GM12878 (cell line): ENCODE measurements at regions not wholly inside any gene's neighbourhood (a gene's known extent, or its start where the extent isn't known, plus 50 kb on each side); places are given as distances from the start of the nearest gene placed in this dataset.
A peak's percentile ranks its signal among the peaks of the same experiment; 100 is the strongest.

Source experiments
- ATAC-seq: fragments of 200-7000 bp; cut with Tn5 transposase; 3 replicates; pipeline ENCODE4 v1.9.1; 2020; ENCODE audit warnings: mild to moderate bottlenecking, moderate library complexity
- BruUV-seq: library from RNA; stranded (reverse); fragments of 400-500 nt; replicated peaks from 2 replicates; lab custom pipeline; 2021; lab: Mats Ljungman, UMichigan
- CTCF ChIA-PET: fragments of 300-600 bp; sonication (Branson Sonifier 250); formaldehyde crosslinking; extraction: SDS; loops from one replicate; lab custom pipeline; 2021; ENCODE audit warnings: inconsistent platforms; lab: Yijun Ruan, JAX
- POLR2A ChIA-PET: fragments of 350-600 bp; formaldehyde crosslinking; extraction: SDS; loops from one replicate; lab custom pipeline; 2021; ENCODE audit warnings: inconsistent platforms; lab: Charles Lee
- RAD21 ChIA-PET: fragments of 300-600 bp; sonication (Branson Sonifier 250); formaldehyde crosslinking; loops from one replicate; lab custom pipeline; 2023; ENCODE audit warnings: antibody characterized with exemption; ENCODE audit not compliant: unreplicated experiment; lab: Charles Lee
- SMC1A ChIA-PET: fragments of 300-600 bp; sonication (Branson Sonifier 250); formaldehyde crosslinking; loops from one replicate; lab custom pipeline; 2023; ENCODE audit not compliant: unreplicated experiment, uncharacterized antibody; lab: Charles Lee
- DNase-seq: peaks from one replicate; pipeline ENCODE4 v3.0.0-alpha.2; 2011; ENCODE audit warnings: low read depth, low spot score
- FAIRE-seq: peaks from 3 replicates; lab custom pipeline; 2011; peaks lifted over from hg19 to GRCh38; lab: Jason Lieb, UNC
- H2AFZ ChIP-seq: 2 replicates; pipeline ENCODE4 v1.6.0; 2011; ENCODE audit warnings: low read depth, low read length, control low read depth; ENCODE audit not compliant: control insufficient read depth
- H3K27ac ChIP-seq: 2 replicates; pipeline ENCODE4 v1.5.1; 2011; ENCODE audit warnings: control low read depth; ENCODE audit not compliant: control insufficient read depth, insufficient read depth
- H3K27me3 ChIP-seq, 2 experiments: replicated peaks in 1 of 2; 2 replicates each; pipeline versions ENCODE4 v1.6.0 to v1.6.1; 2011; ENCODE audit warnings: low read length in 1 of 2; ENCODE audit not compliant: control insufficient read depth in 2 of 2, insufficient read depth in 2 of 2
- H3K36me3 ChIP-seq, 2 experiments: 2 replicates each; pipeline ENCODE4 v1.5.1; 2011; ENCODE audit warnings: low read length in 1 of 2; ENCODE audit not compliant: control insufficient read depth in 2 of 2, insufficient read depth in 2 of 2
- H3K4me1 ChIP-seq: 2 replicates; pipeline ENCODE4 v1.6.1; 2011; ENCODE audit warnings: mild to moderate bottlenecking, low read length, moderate library complexity, mixed read lengths; ENCODE audit not compliant: control insufficient read depth, insufficient read depth
- H3K4me2 ChIP-seq: 2 replicates; pipeline ENCODE4 v1.6.0; 2011; ENCODE audit warnings: control low read depth; ENCODE audit not compliant: control insufficient read depth, insufficient read depth
- H3K4me3 ChIP-seq: fragments of 200-600 bp; sonication (generic); 2 replicates; pipeline ENCODE4 v1.5.1; 2016
- H3K79me2 ChIP-seq: 2 replicates; pipeline ENCODE4 v1.6.0; 2011; ENCODE audit warnings: low read length; ENCODE audit not compliant: control insufficient read depth, insufficient read depth
- H3K9ac ChIP-seq: 2 replicates; pipeline ENCODE4 v1.8.0; 2011; ENCODE audit warnings: low read length, control low read depth, mixed read lengths; ENCODE audit not compliant: control insufficient read depth, insufficient read depth
- H3K9me3 ChIP-seq: replicated peaks from 3 replicates; pipeline ENCODE4 v1.5.1; 2011; ENCODE audit warnings: mild to moderate bottlenecking, low read length; ENCODE audit not compliant: control insufficient read depth, insufficient read depth
- H4K20me1 ChIP-seq: 2 replicates; pipeline ENCODE4 v1.6.0; 2011; ENCODE audit not compliant: control insufficient read depth, insufficient read depth
- CBX5 ChIP-seq: sonication (generic); IDR thresholded peaks from 2 replicates; pipeline ENCODE4 v1.6.1; 2016; ENCODE audit warnings: low read depth, moderate library complexity, mild to moderate bottlenecking, inconsistent platforms
- EP300 ChIP-seq, 2 experiments: fragments of 150-350 bp in 1 of 2; IDR thresholded peaks; 2 replicates each; pipeline ENCODE4 v1.6.1; 2011 to 2012; ENCODE audit warnings: low read depth in 2 of 2, low read length in 2 of 2, borderline replicate concordance in 1 of 2, improper control_type of control experiment in 1 of 2, inconsistent platforms in 1 of 2; ENCODE audit not compliant: control insufficient read depth in 1 of 2
- MTA2 ChIP-seq: fragments of 450-650 bp; IDR thresholded peaks from 2 replicates; pipeline ENCODE4 v1.6.1; 2016; ENCODE audit warnings: low read depth, mild to moderate bottlenecking, moderate library complexity
- MXI1 ChIP-seq: fragments of 150-350 bp; IDR thresholded peaks from 2 replicates; pipeline ENCODE4 v1.6.1; 2011; ENCODE audit warnings: low read depth, mild to moderate bottlenecking, inconsistent platforms, low read length, improper control_type of control experiment
- MYB ChIP-seq: fragments of 150-350 bp; IDR thresholded peaks from 2 replicates; pipeline ENCODE4 v1.6.1; 2014; ENCODE audit warnings: mild to moderate bottlenecking, low read depth, low read length, borderline replicate concordance
- RAD21 ChIP-seq: IDR thresholded peaks from 2 replicates; pipeline ENCODE4 v1.6.1; 2011; ENCODE audit warnings: mild to moderate bottlenecking, low read depth, low read length, moderate library complexity; ENCODE audit not compliant: insufficient read depth
- SMC3 ChIP-seq: IDR thresholded peaks from 2 replicates; pipeline ENCODE4 v1.6.1; 2011; ENCODE audit warnings: low read length, improper control_type of control experiment, borderline replicate concordance
- STAT3 ChIP-seq: IDR thresholded peaks from 2 replicates; pipeline ENCODE4 v1.6.1; 2011; ENCODE audit warnings: low read depth, low read length, improper control_type of control experiment
- WGBS: methylation state at CpG from one replicate; pipeline ENCODE4 v1.1.6; 2016; ENCODE audit warnings: low lambda C conversion rate; ENCODE audit not compliant: insufficient replicate concordance, insufficient coverage; ENCODE audit errors: missing lambda C conversion rate; 5-methylcytosine and 5-hydroxymethylcytosine counted together
- in situ Hi-C: fragments of 300-500 bp; cut with MboI; formaldehyde crosslinking; loops from 9 replicates; pipeline ENCODE4 v1.14.3; 2018; ENCODE audit warnings: mixed read lengths
- intact Hi-C: fragments of 100-400 bp; cut with micrococcal nuclease; formaldehyde crosslinking; loops from one replicate; pipeline ENCODE4 v1.14.2; 2022; ENCODE audit not compliant: unreplicated experiment
- TF ChIP-seq, protein P1 (sequence below), 3 experiments: IDR thresholded peaks in 2 of 3; conservative IDR thresholded peaks in 1 of 3; 2 replicates each; pipeline ENCODE4 v1.5.1; 2011; ENCODE audit warnings: low read depth in 3 of 3, low read length in 3 of 3, mild to moderate bottlenecking in 3 of 3, control low read depth in 2 of 3, moderate library complexity in 2 of 3, inconsistent platforms in 1 of 3, mixed read lengths in 1 of 3; ENCODE audit not compliant: control insufficient read depth in 2 of 3, insufficient read depth in 1 of 3; ENCODE audit errors: extremely low read depth in 1 of 3
- TF ChIP-seq, protein P2 (sequence below): fragments of 450-650 bp; IDR thresholded peaks from 2 replicates; pipeline ENCODE4 v1.6.1; 2017; ENCODE audit warnings: mild to moderate bottlenecking, low read depth, inconsistent platforms; ENCODE audit not compliant: poor library complexity, severe bottlenecking

DNA sequence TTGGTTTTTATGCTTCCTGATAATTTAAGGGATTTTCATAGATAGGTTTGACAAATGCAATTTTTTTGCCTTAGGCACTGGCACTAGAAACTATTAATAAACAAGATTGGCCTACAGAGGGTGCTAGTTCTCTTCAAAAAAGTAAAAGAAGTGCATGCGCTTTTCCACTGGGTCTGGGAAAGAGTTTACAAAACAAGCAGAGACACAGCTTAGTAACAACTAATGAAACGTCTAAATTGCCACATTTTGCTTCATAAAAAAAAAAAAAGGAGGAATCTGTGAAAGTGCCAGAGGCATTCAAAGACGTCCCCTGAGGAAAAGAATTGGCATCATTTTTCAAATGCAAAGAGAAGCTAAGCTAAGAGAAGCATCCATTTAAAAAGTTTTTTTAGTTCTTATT, 58.3 kb upstream of the EEA1 start:
- no peaks in the 10 kb centered on the region for H3K79me2 ChIP-seq
- H3K4me3 ChIP-seq = peak overlapping the region; percentile 32; the same call in 1 of the 2 replicates
- peak; percentile 61; the same call in 1 of the 2 replicates for TF ChIP-seq SMC3
- TF ChIP-seq RAD21 = peak; percentile 84
- peak; percentile 32; the same call in 1 of the 2 replicates for TF ChIP-seq MXI1
- TF ChIP-seq STAT3 = 0 out of 2 replicates have a peak, but pooled peaks have one; percentile 4
- TF ChIP-seq CBX5 = peak; percentile 36; the same call in 1 of the 2 replicates
- TF ChIP-seq, protein P1, sequence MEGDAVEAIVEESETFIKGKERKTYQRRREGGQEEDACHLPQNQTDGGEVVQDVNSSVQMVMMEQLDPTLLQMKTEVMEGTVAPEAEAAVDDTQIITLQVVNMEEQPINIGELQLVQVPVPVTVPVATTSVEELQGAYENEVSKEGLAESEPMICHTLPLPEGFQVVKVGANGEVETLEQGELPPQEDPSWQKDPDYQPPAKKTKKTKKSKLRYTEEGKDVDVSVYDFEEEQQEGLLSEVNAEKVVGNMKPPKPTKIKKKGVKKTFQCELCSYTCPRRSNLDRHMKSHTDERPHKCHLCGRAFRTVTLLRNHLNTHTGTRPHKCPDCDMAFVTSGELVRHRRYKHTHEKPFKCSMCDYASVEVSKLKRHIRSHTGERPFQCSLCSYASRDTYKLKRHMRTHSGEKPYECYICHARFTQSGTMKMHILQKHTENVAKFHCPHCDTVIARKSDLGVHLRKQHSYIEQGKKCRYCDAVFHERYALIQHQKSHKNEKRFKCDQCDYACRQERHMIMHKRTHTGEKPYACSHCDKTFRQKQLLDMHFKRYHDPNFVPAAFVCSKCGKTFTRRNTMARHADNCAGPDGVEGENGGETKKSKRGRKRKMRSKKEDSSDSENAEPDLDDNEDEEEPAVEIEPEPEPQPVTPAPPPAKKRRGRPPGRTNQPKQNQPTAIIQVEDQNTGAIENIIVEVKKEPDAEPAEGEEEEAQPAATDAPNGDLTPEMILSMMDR (IDR thresholded peaks at IDR 0.05 in 2 of 3, conservative IDR thresholded peaks at IDR 0.05 in 1 of 3; ENCODE audit: control insufficient read depth in 2 of 3, extremely low read depth in 1 of 3, insufficient read depth in 1 of 3, low read depth in 3 of 3, low read length in 3 of 3) = peak; percentile 39 to 64 (median 52); a peak in 5 of 6 replicates
- no peak for TF ChIP-seq MYB
- TF ChIP-seq MTA2 = no peak
- TF ChIP-seq, protein P2, sequence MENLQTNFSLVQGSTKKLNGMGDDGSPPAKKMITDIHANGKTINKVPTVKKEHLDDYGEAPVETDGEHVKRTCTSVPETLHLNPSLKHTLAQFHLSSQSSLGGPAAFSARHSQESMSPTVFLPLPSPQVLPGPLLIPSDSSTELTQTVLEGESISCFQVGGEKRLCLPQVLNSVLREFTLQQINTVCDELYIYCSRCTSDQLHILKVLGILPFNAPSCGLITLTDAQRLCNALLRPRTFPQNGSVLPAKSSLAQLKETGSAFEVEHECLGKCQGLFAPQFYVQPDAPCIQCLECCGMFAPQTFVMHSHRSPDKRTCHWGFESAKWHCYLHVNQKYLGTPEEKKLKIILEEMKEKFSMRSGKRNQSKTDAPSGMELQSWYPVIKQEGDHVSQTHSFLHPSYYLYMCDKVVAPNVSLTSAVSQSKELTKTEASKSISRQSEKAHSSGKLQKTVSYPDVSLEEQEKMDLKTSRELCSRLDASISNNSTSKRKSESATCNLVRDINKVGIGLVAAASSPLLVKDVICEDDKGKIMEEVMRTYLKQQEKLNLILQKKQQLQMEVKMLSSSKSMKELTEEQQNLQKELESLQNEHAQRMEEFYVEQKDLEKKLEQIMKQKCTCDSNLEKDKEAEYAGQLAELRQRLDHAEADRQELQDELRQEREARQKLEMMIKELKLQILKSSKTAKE = peak; percentile 14
- peak in 1 of 2 experiments; percentile 32; a peak in 1 of 4 replicates for TF ChIP-seq EP300 (IDR thresholded peaks at IDR 0.05; ENCODE audit: borderline replicate concordance in 1 of 2, control insufficient read depth in 1 of 2, low read depth in 2 of 2, low read length in 2 of 2)
- ChIA-PET SMC1A (interaction anchor here (0.6 to 18.9 kb wide), 74 partner anchors 8 to 1323 kb away, joined by 3 to 420 read pairs (median 6); partner anchors contain the start of genes EEA1 and PLEKHG7), POLR2A (interaction anchor here (0.6 to 5.9 kb wide), 25 partner anchors 12 to 435 kb away, joined by 3 to 39 read pairs (median 4); no protein-coding TSS in a partner anchor), CTCF (interaction anchor here (0.6 to 10.5 kb wide), 82 partner anchors 8 to 1606 kb away, joined by 3 to 166 read pairs (median 6); partner anchors contain the start of genes EEA1 and MRPL42), RAD21 (interaction anchor here (0.6 to 6.1 kb wide), 64 partner anchors 8 to 1115 kb away, joined by 3 to 123 read pairs (median 7); partner anchors contain the start of gene EEA1)
- BruUV-seq = no TSS peak
- peaks cover 27% of the 10 kb centered on the region for H3K4me1 ChIP-seq
- FAIRE-seq = peak; percentile 44
- H3K9me3 ChIP-seq = no peaks in the 10 kb centered on the region; the same call in none of the 3 replicates
- in situ Hi-C loops (loop anchor here (5.0 kb wide), 2 partner anchors 395 to 1115 kb away; no protein-coding TSS in a partner anchor), intact Hi-C loops (loop anchor here (1.0 to 10.0 kb wide), 7 partner anchors 15 to 1117 kb away; no protein-coding TSS in a partner anchor)
- peak overlapping the region; percentile 94 for H3K27ac ChIP-seq
- WGBS = 0% methylated on average over 3 of the region's 3 CpGs
- peak overlapping the region; percentile 46 for H3K9ac ChIP-seq
- peak overlapping the region; percentile 40; the same call in 1 of the 2 replicates for H2AFZ ChIP-seq
- no peaks in the 10 kb centered on the region for H3K27me3 ChIP-seq
- peak; percentile 54 for ATAC-seq
- H4K20me1 ChIP-seq = no peaks in the 10 kb centered on the region
- H3K4me2 ChIP-seq = peak overlapping the region; percentile 86
- no peaks in the 10 kb centered on the region for H3K36me3 ChIP-seq
- no peak for DNase-seq
